HG02610 (cell line): ENCODE measurements at regions not wholly inside any gene's neighbourhood (a gene's known extent, or its start where the extent isn't known, plus 50 kb on each side); places are given as distances from the start of the nearest gene placed in this dataset.
"Not testable (repeated sequence)": the region's sequence is repeated elsewhere in the genome, so short reads cannot be mapped to it uniquely, and the experiment has no call there.

Source experiments
- ATAC-seq: cut with Tn5 transposase; IDR thresholded peaks from one replicate; pipeline ENCODE4 v1.9.1; 2021; ENCODE audit warnings: mild to moderate bottlenecking, moderate library complexity; ENCODE audit not compliant: unreplicated experiment

- no peak for ATAC-seq
Observed at GRCh38 chr14:101075801-101076413, 172.4 kb upstream of the RTL1 start.

GRCh38 chr14:101076451-101077198, 173.1 kb upstream of the RTL1 start:
- no peak for ATAC-seq

DNA sequence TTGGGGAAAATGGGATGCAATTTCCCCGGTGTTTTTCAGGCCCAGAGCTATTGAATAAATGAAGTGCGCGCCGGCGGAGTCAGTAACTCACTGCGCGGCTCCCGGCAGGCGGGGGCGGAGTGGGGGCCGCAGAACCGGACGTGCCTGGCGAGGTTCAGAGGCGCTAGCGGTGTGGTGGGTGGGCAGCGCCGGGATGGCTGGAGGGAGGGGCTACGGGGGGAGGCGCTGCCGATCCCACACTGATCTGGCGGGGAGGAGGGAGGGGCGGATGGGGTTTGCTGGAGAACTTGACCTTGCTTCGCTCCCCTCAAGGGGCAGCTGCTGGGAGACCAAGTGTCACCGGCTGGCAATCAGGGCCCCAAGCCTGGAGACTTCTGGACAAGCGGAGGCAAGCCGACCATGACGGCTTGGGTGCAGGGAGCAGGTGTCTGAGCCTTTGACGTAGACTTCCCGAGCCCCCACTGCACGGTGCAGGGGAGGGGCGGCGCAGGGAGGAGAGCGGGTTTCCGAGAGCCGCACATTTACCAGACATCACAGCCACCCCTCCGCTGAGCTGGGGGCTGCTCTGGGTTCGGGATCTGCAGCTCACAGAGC, 174.1 kb upstream of the RTL1 start:
- no peak for ATAC-seq

- no peak for ATAC-seq
Observed at GRCh38 chr14:101078170-101078891, 174.8 kb upstream of the RTL1 start.

DNA sequence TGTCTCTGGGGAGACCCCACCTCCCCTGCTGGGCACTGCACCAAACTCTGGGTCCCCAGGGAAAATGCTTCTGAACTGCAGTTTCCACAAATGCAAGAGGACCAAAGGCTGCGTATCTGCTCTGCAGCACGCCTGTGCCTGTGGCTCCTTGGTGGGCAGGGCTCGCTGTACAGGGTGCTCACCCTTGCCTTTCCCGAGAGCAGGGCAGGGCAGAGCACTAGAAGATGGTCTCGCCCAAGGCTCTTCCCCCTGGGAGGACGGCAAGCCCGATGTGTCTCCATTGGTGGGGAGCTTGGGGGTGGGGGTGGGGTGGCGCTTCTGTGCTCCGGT, 175.3 kb upstream of the RTL1 start:
- ATAC-seq: no peak

- no peak for ATAC-seq
Observed at GRCh38 chr14:101080922-101081593, 177.5 kb upstream of the RTL1 start.

- ATAC-seq: no peak
Observed at GRCh38 chr14:101082036-101082435, 178.5 kb upstream of the RTL1 start.

GRCh38 chr14:101082436-101083384, 179.2 kb upstream of the RTL1 start:
- no peak for ATAC-seq

- ATAC-seq: no peak
Observed at GRCh38 chr14:101083564-101084435, 180.3 kb upstream of the RTL1 start.

- ATAC-seq: no peak
Observed at GRCh38 chr14:101084436-101084826, 180.9 kb upstream of the RTL1 start.

GRCh38 chr14:101086926-101087325, 183.4 kb upstream of the RTL1 start:
- no peak for ATAC-seq

- ATAC-seq: no peak
Observed at GRCh38 chr14:101087614-101088394, 184.3 kb upstream of the RTL1 start.

- ATAC-seq: no peak
Observed at GRCh38 chr14:101088395-101088667, 184.8 kb upstream of the RTL1 start.

DNA sequence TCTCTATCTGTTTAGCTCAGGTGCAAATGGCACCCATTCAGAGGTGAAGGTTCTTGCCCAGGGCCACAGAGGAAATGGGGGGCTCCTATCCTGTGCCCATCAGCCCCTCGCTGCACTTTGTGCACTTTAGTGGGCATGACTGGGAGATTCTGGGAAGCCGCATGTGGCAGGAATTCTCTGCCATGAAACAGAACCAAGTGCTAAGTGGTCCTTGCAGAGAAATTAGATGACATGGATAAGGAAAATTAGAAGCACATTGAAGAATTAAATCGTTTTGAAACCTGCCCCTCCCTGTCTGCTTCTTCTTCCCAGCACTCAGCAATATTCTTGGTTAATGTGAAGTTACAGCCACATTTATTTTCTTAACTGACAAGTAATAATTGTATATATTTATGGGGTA, 185.2 kb upstream of the RTL1 start:
- ATAC-seq: no peak

- not testable (repeated sequence) for ATAC-seq
Observed at GRCh38 chr14:101090478-101090877, 187.0 kb upstream of the RTL1 start.

DNA sequence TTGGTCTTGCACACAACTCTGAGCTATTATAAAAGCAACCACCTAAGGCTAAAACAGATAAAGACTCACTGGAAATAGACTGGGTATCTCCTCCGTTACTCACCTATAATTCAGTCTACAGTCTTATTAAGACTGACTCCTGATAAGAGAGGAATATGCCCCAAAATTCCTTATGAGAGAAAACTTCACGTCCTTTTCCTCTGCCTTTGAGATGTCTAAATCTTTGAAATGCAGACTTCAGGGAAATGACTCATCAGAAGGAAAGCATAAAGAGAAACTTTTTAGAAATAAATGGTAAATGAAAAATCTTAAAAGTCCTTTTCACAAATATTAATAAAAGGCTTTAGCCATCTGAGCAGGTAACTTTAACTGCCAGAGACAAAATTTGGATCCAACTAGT, 187.5 kb upstream of the RTL1 start:
- no peak for ATAC-seq

GRCh38 chr14:101094916-101095315, 191.4 kb upstream of the RTL1 start:
- ATAC-seq: not testable (repeated sequence)

DNA sequence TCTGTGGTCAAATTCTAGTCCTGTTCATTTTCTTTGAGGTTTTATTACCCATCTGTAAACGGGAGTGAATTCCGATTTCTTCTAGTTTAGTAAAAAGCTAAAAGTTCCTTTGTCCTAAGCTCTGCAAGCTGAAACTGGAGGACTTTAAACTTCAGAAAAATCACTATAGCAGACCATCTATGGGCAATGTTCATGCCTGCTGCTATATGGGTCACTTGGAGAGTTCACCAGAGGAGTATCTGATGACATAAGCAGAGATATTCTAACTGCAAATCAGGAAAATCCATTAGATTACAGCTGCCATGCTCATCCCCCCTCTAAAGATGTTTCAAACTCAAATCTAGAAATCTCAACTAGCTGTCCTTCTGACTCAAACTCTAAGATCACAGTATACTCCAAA, 193.0 kb upstream of the RTL1 start:
- no peak for ATAC-seq
